ENCODE measurements at regions not wholly inside any gene's neighbourhood (a gene's known extent, or its start where the extent isn't known, plus 50 kb on each side); places are given as distances from the start of the nearest gene placed in this dataset.
A peak's percentile ranks its signal among the peaks of the same experiment; 100 is the strongest.

- WGBS, result 91% methylated on average over 14 of the region's 15 CpGs
These were observed 276.8 kb upstream of the PFKP start for GRCh38 chr10:2790396-2791188.

GRCh38 chr10:2786251-2786650, 281.1 kb upstream of the PFKP start:
- Histone ChIP-seq H2BK15ac (ENCODE audit: low read depth, poor library complexity, severe bottlenecking) (no peak overlapping the region), H3K4me1 (ENCODE audit: control insufficient read depth, insufficient read depth, low read depth, low read length) (no peaks in the 10 kb centered on the region), H2BK120ac (ENCODE audit: low read depth, low read length) (no peak overlapping the region), H3K27ac (ENCODE audit: low read length, poor library complexity, severe bottlenecking) (no peak overlapping the region), H3K18ac (ENCODE audit: low read depth in 1 of 2, low read length in 2 of 2) (no peak overlapping the region), H2BK5ac (ENCODE audit: low read depth, low read length, poor library complexity, severe bottlenecking) (no peak overlapping the region), H3K4me2 (ENCODE audit: low read length, poor library complexity, severe bottlenecking) (no peak overlapping the region), H3K4me3 (ENCODE audit: insufficient read depth in 1 of 2, low read depth in 1 of 2, low read length in 2 of 2) (no peak overlapping the region), H3K23ac (ENCODE audit: low read length in 2 of 2) (no peak overlapping the region), H2AK5ac (ENCODE audit: low read length, severe bottlenecking) (no peak overlapping the region), H3K9me3 (ENCODE audit: control insufficient read depth, low read length) (peaks cover 14% of the 10 kb centered on the region), H3K4ac (ENCODE audit: low read depth in 1 of 2, low read length in 2 of 2) (no peak overlapping the region), H3K27me3 (ENCODE audit: control insufficient read depth in 1 of 2, insufficient read depth in 1 of 2, low read length in 2 of 2) (peaks cover 0 to 5% of the 10 kb centered on the region in 2 experiments), H2AFZ (ENCODE audit: low read depth, low read length) (no peak overlapping the region), H4K8ac (ENCODE audit: low read length) (no peak overlapping the region), H3K79me1 (replicated peaks; ENCODE audit: low read length, poor library complexity, severe bottlenecking) (no peaks in the 10 kb centered on the region), H3K36me3 (ENCODE audit: control insufficient read depth in 1 of 2, insufficient read depth in 2 of 2, low read depth in 1 of 2, low read length in 2 of 2) (no peaks in the 10 kb centered on the region), H3K9ac (ENCODE audit: low read length) (no peak overlapping the region), H2BK12ac (ENCODE audit: low read length in 2 of 2) (no peak overlapping the region), H4K91ac (ENCODE audit: low read length) (no peak overlapping the region), H3K14ac (ENCODE audit: low read length in 2 of 2) (no peak overlapping the region)
- DNase-seq, result peak; percentile 42
- 14% methylated on average over 5 of the region's 5 CpGs for WGBS

More at GRCh38 chr10:2790396-2791188, 276.8 kb upstream of the PFKP start:
- no peak overlapping the region for H4K8ac ChIP-seq (ENCODE audit: low read length)
- H2BK120ac ChIP-seq (ENCODE audit: low read depth, low read length), result no peak overlapping the region
- no peak overlapping the region for H4K91ac ChIP-seq (ENCODE audit: low read length)
- no peaks in the 10 kb centered on the region for H3K27me3 ChIP-seq (ENCODE audit: control insufficient read depth in 1 of 2, insufficient read depth in 1 of 2, low read length in 2 of 2)
- H2BK12ac ChIP-seq (ENCODE audit: low read length in 2 of 2), result no peak overlapping the region
- H3K18ac ChIP-seq (ENCODE audit: low read depth in 1 of 2, low read length in 2 of 2), result no peak overlapping the region
- H3K9me3 ChIP-seq (ENCODE audit: control insufficient read depth, low read length), result peaks cover 15% of the 10 kb centered on the region
- no peak for DNase-seq
- no peak overlapping the region for H2AFZ ChIP-seq (ENCODE audit: low read depth, low read length)
- H2AK5ac ChIP-seq (ENCODE audit: low read length, severe bottlenecking), result no peak overlapping the region
- H2BK15ac ChIP-seq (ENCODE audit: low read depth, poor library complexity, severe bottlenecking), result no peak overlapping the region
- no peak overlapping the region for H3K4ac ChIP-seq (ENCODE audit: low read depth in 1 of 2, low read length in 2 of 2)
- H3K27ac ChIP-seq (ENCODE audit: low read length, poor library complexity, severe bottlenecking), result no peak overlapping the region
- H3K23ac ChIP-seq (ENCODE audit: low read length in 2 of 2), result no peak overlapping the region
- no peak overlapping the region for H3K4me3 ChIP-seq (ENCODE audit: insufficient read depth in 1 of 2, low read depth in 1 of 2, low read length in 2 of 2)
- H3K4me2 ChIP-seq (ENCODE audit: low read length, poor library complexity, severe bottlenecking), result no peak overlapping the region
- H3K79me1 ChIP-seq (replicated peaks; ENCODE audit: low read length, poor library complexity, severe bottlenecking), result no peaks in the 10 kb centered on the region
- no peak overlapping the region for H3K9ac ChIP-seq (ENCODE audit: low read length)
- H3K4me1 ChIP-seq (ENCODE audit: control insufficient read depth, insufficient read depth, low read depth, low read length), result no peaks in the 10 kb centered on the region
- no peaks in the 10 kb centered on the region for H3K36me3 ChIP-seq (ENCODE audit: control insufficient read depth in 1 of 2, insufficient read depth in 2 of 2, low read depth in 1 of 2, low read length in 2 of 2)
- H2BK5ac ChIP-seq (ENCODE audit: low read depth, low read length, poor library complexity, severe bottlenecking), result no peak overlapping the region
- H3K14ac ChIP-seq (ENCODE audit: low read length in 2 of 2), result no peak overlapping the region

DNA sequence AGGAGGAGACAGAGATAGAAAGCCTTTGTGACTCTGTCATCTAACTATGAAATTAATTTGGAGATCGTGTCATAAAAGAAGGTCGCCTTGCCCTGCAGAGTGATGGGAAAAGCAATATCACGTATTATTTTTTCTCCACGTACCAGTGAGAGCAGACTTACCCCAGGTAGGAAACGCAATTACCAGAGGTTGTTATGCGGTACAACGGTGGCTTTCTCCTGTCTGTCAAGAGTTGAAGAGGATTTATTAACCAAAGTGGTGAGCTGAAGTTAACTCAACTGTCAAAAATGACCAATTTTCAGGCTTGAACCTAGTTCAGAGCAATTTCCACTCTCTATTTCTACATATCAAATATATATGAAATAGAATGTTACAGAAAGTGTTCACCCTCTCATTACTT, 282.6 kb upstream of the PFKP start:
- Histone ChIP-seq H4K8ac (ENCODE audit: low read length) (no peak overlapping the region), H3K27ac (ENCODE audit: low read length, poor library complexity, severe bottlenecking) (no peak overlapping the region), H2BK120ac (ENCODE audit: low read depth, low read length) (no peak overlapping the region), H2AK5ac (ENCODE audit: low read length, severe bottlenecking) (no peak overlapping the region), H3K23ac (ENCODE audit: low read length in 2 of 2) (no peak overlapping the region), H3K79me1 (replicated peaks; ENCODE audit: low read length, poor library complexity, severe bottlenecking) (no peaks in the 10 kb centered on the region), H3K4me1 (ENCODE audit: control insufficient read depth, insufficient read depth, low read depth, low read length) (no peaks in the 10 kb centered on the region), H2BK12ac (ENCODE audit: low read length in 2 of 2) (no peak overlapping the region), H2AFZ (ENCODE audit: low read depth, low read length) (no peak overlapping the region), H3K27me3 (ENCODE audit: control insufficient read depth in 1 of 2, insufficient read depth in 1 of 2, low read length in 2 of 2) (peaks cover 0 to 11% of the 10 kb centered on the region in 2 experiments), H3K4me3 (ENCODE audit: insufficient read depth in 1 of 2, low read depth in 1 of 2, low read length in 2 of 2) (no peak overlapping the region), H3K4me2 (ENCODE audit: low read length, poor library complexity, severe bottlenecking) (no peak overlapping the region), H3K18ac (ENCODE audit: low read depth in 1 of 2, low read length in 2 of 2) (no peak overlapping the region), H4K91ac (ENCODE audit: low read length) (no peak overlapping the region), H2BK15ac (ENCODE audit: low read depth, poor library complexity, severe bottlenecking) (no peak overlapping the region), H3K36me3 (ENCODE audit: control insufficient read depth in 1 of 2, insufficient read depth in 2 of 2, low read depth in 1 of 2, low read length in 2 of 2) (no peaks in the 10 kb centered on the region), H3K14ac (ENCODE audit: low read length in 2 of 2) (no peak overlapping the region), H3K4ac (ENCODE audit: low read depth in 1 of 2, low read length in 2 of 2) (no peak overlapping the region), H2BK5ac (ENCODE audit: low read depth, low read length, poor library complexity, severe bottlenecking) (no peak overlapping the region), H3K9me3 (ENCODE audit: control insufficient read depth, low read length) (peaks cover 17% of the 10 kb centered on the region), H3K9ac (ENCODE audit: low read length) (no peak overlapping the region)
- no peak for DNase-seq
- WGBS, result 92% methylated on average over 5 of the region's 7 CpGs

DNA sequence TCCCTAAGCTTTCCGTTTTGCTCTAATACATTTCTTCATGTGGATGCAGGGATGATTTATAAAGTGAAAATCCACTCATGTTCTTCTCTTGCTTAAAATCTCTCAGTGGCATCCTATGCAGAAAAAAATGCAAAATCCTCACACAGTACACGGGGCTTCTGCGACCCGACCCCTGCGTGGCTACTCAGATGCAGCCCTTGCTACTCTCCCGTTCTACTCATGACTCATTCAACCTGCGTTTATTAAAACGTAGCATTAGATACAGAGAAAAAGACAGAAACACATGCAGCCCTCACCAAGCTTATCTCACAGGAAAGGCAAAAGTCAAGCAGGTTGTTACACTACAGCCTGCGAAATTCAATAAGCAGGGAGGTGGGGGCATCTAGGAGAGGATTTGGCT, 284.4 kb upstream of the PFKP start:
- no peak for DNase-seq
- Histone ChIP-seq H2BK15ac (ENCODE audit: low read depth, poor library complexity, severe bottlenecking) (no peak overlapping the region), H3K9ac (ENCODE audit: low read length) (no peak overlapping the region), H3K4me2 (ENCODE audit: low read length, poor library complexity, severe bottlenecking) (no peak overlapping the region), H3K14ac (ENCODE audit: low read length in 2 of 2) (no peak overlapping the region), H2AFZ (ENCODE audit: low read depth, low read length) (no peak overlapping the region), H3K4ac (ENCODE audit: low read depth in 1 of 2, low read length in 2 of 2) (no peak overlapping the region), H3K27ac (ENCODE audit: low read length, poor library complexity, severe bottlenecking) (no peak overlapping the region), H3K4me3 (ENCODE audit: insufficient read depth in 1 of 2, low read depth in 1 of 2, low read length in 2 of 2) (no peak overlapping the region), H3K36me3 (ENCODE audit: control insufficient read depth in 1 of 2, insufficient read depth in 2 of 2, low read depth in 1 of 2, low read length in 2 of 2) (no peaks in the 10 kb centered on the region), H2AK5ac (ENCODE audit: low read length, severe bottlenecking) (no peak overlapping the region), H3K9me3 (ENCODE audit: control insufficient read depth, low read length) (peaks cover 13% of the 10 kb centered on the region), H4K8ac (ENCODE audit: low read length) (no peak overlapping the region), H2BK120ac (ENCODE audit: low read depth, low read length) (no peak overlapping the region), H2BK12ac (ENCODE audit: low read length in 2 of 2) (no peak overlapping the region), H3K23ac (ENCODE audit: low read length in 2 of 2) (no peak overlapping the region), H3K18ac (ENCODE audit: low read depth in 1 of 2, low read length in 2 of 2) (no peak overlapping the region), H3K4me1 (ENCODE audit: control insufficient read depth, insufficient read depth, low read depth, low read length) (no peaks in the 10 kb centered on the region), H3K79me1 (replicated peaks; ENCODE audit: low read length, poor library complexity, severe bottlenecking) (no peaks in the 10 kb centered on the region), H3K27me3 (ENCODE audit: control insufficient read depth in 1 of 2, insufficient read depth in 1 of 2, low read length in 2 of 2) (peaks cover 0 to 11% of the 10 kb centered on the region in 2 experiments), H2BK5ac (ENCODE audit: low read depth, low read length, poor library complexity, severe bottlenecking) (no peak overlapping the region), H4K91ac (ENCODE audit: low read length) (no peak overlapping the region)
- 73% methylated on average over 8 of the region's 9 CpGs for WGBS

Data from mesenchymal stem cell (in vitro differentiated cells and primary cell).